Central memory CD8-positive, alpha-beta T cell (primary cell): ENCODE measurements at regions not wholly inside any gene's neighbourhood (a gene's known extent, or its start where the extent isn't known, plus 50 kb on each side); places are given as distances from the start of the nearest gene placed in this dataset.

Experiments used
- ATAC-seq: fragments of 150-1000 bp; cut with Tn5 transposase; replicated peaks from 2 replicates; pipeline ENCODE4 v1.10.0; 2022; ENCODE audit warnings: mild to moderate bottlenecking, moderate FRiP score, moderate number of reproducible peaks; ENCODE audit not compliant: poor library complexity, severe bottlenecking; ENCODE audit errors: extremely low read depth
- DNase-seq, 2 donors: peaks; one replicate each; pipeline ENCODE4 v3.0.0; 2021; ENCODE audit warnings: low spot score in 2 of 2
- H3K27ac Mint-ChIP-seq: one replicate; pipeline ENCODE4 v1.8.0; 2022; ENCODE audit warnings: low read depth, mild to moderate bottlenecking, moderate library complexity, mixed read lengths
- H3K27me3 Mint-ChIP-seq: one replicate; pipeline ENCODE4 v1.8.0; 2022; ENCODE audit warnings: mixed read lengths
- H3K36me3 Mint-ChIP-seq: one replicate; pipeline ENCODE4 v1.8.0; 2022; ENCODE audit warnings: mild to moderate bottlenecking, moderate library complexity, mixed read lengths; ENCODE audit not compliant: insufficient read depth
- H3K4me1 Mint-ChIP-seq: one replicate; pipeline ENCODE4 v1.8.0; 2022; ENCODE audit warnings: mixed read lengths
- H3K4me3 Mint-ChIP-seq: one replicate; pipeline ENCODE4 v1.8.0; 2022; ENCODE audit warnings: mild to moderate bottlenecking, moderate library complexity, mixed read lengths
- H3K9me3 Mint-ChIP-seq: one replicate; pipeline ENCODE4 v1.8.0; 2022; ENCODE audit warnings: mixed read lengths

DNA sequence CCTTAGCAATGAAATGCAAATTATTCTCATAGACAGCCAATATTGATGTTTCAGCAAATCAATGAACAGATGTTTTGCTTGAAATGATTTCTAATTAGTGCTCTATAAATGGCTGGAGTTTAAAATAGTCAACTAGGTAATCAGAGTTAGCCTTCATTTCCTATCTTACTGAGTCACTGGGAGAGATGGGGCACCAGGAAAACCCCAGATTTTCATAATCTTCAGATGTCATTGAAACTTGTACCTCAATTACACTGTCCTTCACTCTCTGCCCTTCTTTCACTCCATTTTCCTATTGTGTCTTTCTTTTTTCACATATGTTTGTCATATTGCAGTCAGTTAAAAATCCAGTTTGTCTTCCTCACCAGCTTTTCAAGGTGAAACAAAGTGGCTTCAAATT lies 92.7 kb downstream of the C12orf75 start:
- ATAC-seq (no peak), DNase-seq (no peak)
- Mint-ChIP-seq H3K36me3 (no peaks in the 10 kb centered on the region), H3K4me3 (no peak overlapping the region), H3K27ac (no peak overlapping the region), H3K4me1 (no peaks in the 10 kb centered on the region), H3K9me3 (no peaks in the 10 kb centered on the region), H3K27me3 (no peaks in the 10 kb centered on the region)

- H3K9me3 Mint-ChIP-seq: no peaks in the 10 kb centered on the region
- H3K4me3 Mint-ChIP-seq: no peak overlapping the region
- no peaks in the 10 kb centered on the region for H3K4me1 Mint-ChIP-seq
- H3K27ac Mint-ChIP-seq: no peak overlapping the region
- DNase-seq: no peak
- no peak for ATAC-seq
- H3K27me3 Mint-ChIP-seq: no peaks in the 10 kb centered on the region
- H3K36me3 Mint-ChIP-seq: no peaks in the 10 kb centered on the region
Measured at GRCh38 chr12:105423921-105424320, 93.4 kb downstream of the C12orf75 start.

DNA sequence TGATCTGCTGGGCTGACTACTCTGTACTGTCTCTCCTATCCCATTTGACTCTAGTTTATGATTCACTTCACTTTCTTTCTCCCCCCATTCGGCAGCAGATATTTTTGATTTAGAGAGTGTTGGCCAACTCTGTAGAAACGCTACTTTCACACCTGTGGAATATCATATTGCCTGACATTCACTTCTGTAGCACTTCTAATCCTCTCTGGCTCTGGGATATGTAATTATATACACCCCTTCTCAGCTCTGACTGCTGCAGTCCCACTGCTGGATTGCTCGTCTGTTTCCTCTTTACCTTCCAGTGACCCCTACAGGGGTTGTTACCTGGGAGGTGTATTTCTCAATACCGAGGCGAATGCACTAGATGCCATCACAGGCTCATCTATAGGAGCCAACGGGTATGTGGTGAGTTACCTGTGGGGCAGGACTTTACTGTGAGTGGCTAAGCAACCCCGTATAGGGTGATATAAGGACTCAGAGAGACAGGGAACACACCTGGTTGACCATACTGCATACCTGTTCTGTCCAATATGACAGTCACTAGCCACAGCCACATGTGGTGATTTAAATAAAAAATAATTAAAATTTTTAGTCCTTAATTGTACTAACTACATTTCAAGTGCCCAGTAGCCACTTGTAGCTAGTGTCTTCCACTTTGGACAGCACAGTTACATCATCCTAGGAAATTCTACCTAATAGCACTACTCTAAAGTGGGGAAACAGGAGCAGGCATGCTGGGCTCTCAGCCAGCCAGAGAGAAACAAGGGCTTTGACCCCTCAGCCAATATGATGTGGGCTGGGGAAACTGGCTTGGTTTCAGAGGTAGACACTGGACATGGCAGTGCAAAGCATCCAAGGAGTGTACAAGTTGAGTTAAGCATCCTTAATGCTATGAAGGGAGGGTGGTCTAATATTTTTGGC lies 95.0 kb downstream of the C12orf75 start:
- DNase-seq (no peak), ATAC-seq (no peak)
- no peak overlapping the region for H3K4me3 Mint-ChIP-seq
- no peaks in the 10 kb centered on the region for H3K36me3 Mint-ChIP-seq
- no peaks in the 10 kb centered on the region for H3K9me3 Mint-ChIP-seq
- no peak overlapping the region for H3K27ac Mint-ChIP-seq
- no peaks in the 10 kb centered on the region for H3K4me1 Mint-ChIP-seq
- no peaks in the 10 kb centered on the region for H3K27me3 Mint-ChIP-seq

DNA sequence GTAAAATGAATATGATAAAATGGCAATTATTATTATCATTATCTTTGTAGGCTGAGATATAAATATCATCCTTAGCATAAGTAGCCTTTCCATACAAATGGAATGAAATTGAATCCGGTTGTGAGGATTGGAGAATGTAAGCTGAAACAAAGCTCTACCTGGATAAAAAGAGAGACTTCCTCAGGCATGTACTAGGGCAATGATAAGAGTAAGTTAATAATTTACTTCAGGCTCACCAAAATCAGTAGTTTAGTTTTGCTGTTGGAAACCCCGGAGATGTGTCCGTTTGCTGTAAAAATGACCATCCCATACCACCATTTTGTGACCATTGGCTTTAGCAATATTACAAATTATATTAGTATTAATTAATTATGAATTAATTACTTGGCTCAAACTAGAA lies 96.3 kb downstream of the C12orf75 start:
- ATAC-seq (no peak), DNase-seq (no peak)
- no peak overlapping the region for H3K4me3 Mint-ChIP-seq
- H3K36me3 Mint-ChIP-seq: no peaks in the 10 kb centered on the region
- H3K9me3 Mint-ChIP-seq: no peaks in the 10 kb centered on the region
- no peaks in the 10 kb centered on the region for H3K27me3 Mint-ChIP-seq
- no peak overlapping the region for H3K27ac Mint-ChIP-seq
- no peaks in the 10 kb centered on the region for H3K4me1 Mint-ChIP-seq

DNA sequence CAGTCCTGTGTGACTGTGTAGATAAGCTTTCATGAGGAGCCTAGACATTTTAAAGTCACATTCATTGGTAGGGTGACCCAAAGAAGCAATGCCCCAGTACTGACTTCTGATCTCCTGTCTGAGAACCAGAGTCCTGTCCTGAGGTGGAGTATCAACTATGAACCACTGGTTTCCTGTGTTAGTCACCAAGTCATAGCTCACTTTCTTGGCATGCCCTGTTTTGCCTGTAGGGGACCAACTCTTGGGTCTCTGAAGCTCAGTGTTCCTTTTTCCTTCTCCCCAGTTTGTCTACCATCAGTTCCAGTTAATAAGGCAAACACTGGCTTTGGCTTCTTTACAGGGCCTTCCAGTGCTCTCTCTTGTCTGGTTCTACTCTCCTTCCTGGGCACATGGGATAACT lies 97.4 kb downstream of the C12orf75 start:
- no peak overlapping the region for H3K27ac Mint-ChIP-seq
- H3K4me3 Mint-ChIP-seq: no peak overlapping the region
- ATAC-seq: no peak
- no peaks in the 10 kb centered on the region for H3K36me3 Mint-ChIP-seq
- no peak for DNase-seq
- no peaks in the 10 kb centered on the region for H3K27me3 Mint-ChIP-seq
- H3K4me1 Mint-ChIP-seq: no peaks in the 10 kb centered on the region
- H3K9me3 Mint-ChIP-seq: no peaks in the 10 kb centered on the region

DNA sequence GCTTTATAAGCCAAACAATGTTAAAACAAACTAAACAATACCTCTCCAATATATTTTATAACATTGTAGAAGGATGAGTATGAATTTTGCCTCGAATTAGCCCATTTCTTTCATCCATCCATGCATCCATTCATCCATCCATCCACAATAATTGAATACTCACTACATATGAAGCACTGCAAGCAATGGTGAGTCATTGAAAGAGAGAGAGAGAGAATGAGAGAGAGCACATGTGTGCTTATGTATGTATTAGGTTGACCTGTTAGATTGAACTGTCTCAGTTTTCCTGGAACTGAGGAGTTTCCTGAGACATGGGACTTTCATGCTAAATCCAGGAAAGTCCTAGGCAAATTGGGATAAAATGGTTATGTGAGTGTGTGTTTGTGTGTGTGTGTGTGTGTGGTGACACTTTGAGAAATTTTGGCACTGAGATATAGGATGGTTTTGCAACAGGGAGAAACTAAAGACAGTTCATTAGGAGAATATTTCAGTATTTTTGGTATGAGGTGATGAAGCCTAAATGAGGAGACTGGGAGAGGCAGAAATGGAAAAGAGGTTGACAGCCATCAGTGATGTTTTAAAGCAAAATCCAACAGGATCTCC lies 98.4 kb downstream of the C12orf75 start:
- no peaks in the 10 kb centered on the region for H3K9me3 Mint-ChIP-seq
- DNase-seq (no peak), ATAC-seq (no peak)
- no peak overlapping the region for H3K27ac Mint-ChIP-seq
- no peaks in the 10 kb centered on the region for H3K27me3 Mint-ChIP-seq
- H3K4me1 Mint-ChIP-seq: no peaks in the 10 kb centered on the region
- no peaks in the 10 kb centered on the region for H3K36me3 Mint-ChIP-seq
- H3K4me3 Mint-ChIP-seq: no peak overlapping the region

GRCh38 chr12:105429511-105429910 lies 99.0 kb downstream of the C12orf75 start:
- H3K36me3 Mint-ChIP-seq: no peaks in the 10 kb centered on the region
- no peak overlapping the region for H3K27ac Mint-ChIP-seq
- H3K9me3 Mint-ChIP-seq: no peaks in the 10 kb centered on the region

GRCh38 chr12:105431537-105432100 lies 101.1 kb downstream of the C12orf75 start:
- Mint-ChIP-seq H3K4me1 (no peaks in the 10 kb centered on the region), H3K27ac (no peak overlapping the region), H3K27me3 (peaks cover 18% of the 10 kb centered on the region), H3K4me3 (no peak overlapping the region), H3K9me3 (no peaks in the 10 kb centered on the region), H3K36me3 (no peaks in the 10 kb centered on the region)
- DNase-seq: no peak
- ATAC-seq: no peak

More at GRCh38 chr12:105429511-105429910, 99.0 kb downstream of the C12orf75 start:
- DNase-seq: no peak
- Mint-ChIP-seq H3K4me3 (no peak overlapping the region), H3K27me3 (no peaks in the 10 kb centered on the region), H3K4me1 (no peaks in the 10 kb centered on the region)
- no peak for ATAC-seq

DNA sequence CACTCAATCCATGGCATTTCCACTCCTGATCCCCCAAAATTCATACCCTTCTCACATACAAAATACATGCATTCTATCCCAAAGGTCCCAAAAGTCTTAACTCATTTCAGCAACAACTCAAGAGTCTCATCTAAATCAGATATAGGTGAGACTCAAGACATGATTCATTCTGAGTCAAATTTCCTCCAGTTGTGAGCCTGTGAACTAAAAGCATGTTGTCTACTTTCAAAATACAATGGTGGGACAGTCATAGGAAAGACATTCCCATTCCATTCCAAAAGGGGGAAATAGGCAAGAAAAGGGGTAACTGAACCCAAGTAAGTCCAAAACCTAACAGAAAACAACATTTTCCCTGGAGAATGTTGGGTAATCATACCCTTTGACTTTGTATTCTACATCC lies 103.3 kb downstream of the C12orf75 start:
- DNase-seq: no peak
- H3K27me3 Mint-ChIP-seq: peaks cover 23% of the 10 kb centered on the region
- ATAC-seq: no peak
- H3K9me3 Mint-ChIP-seq: no peaks in the 10 kb centered on the region
- no peak overlapping the region for H3K4me3 Mint-ChIP-seq
- no peaks in the 10 kb centered on the region for H3K36me3 Mint-ChIP-seq
- H3K27ac Mint-ChIP-seq: no peak overlapping the region
- no peaks in the 10 kb centered on the region for H3K4me1 Mint-ChIP-seq

GRCh38 chr12:105436636-105437035 lies 106.1 kb downstream of the C12orf75 start:
- peaks cover 1% of the 10 kb centered on the region for H3K36me3 Mint-ChIP-seq
- H3K4me1 Mint-ChIP-seq: no peaks in the 10 kb centered on the region
- H3K4me3 Mint-ChIP-seq: no peak overlapping the region
- H3K27me3 Mint-ChIP-seq: peaks cover 36% of the 10 kb centered on the region
- ATAC-seq (no peak), DNase-seq (no peak)
- H3K9me3 Mint-ChIP-seq: peaks cover 6% of the 10 kb centered on the region
- no peak overlapping the region for H3K27ac Mint-ChIP-seq

- peaks cover 47% of the 10 kb centered on the region for H3K27me3 Mint-ChIP-seq
- no peaks in the 10 kb centered on the region for H3K4me1 Mint-ChIP-seq
- no peak for ATAC-seq
- H3K4me3 Mint-ChIP-seq: no peak overlapping the region
- no peak for DNase-seq
- H3K9me3 Mint-ChIP-seq: peaks cover 6% of the 10 kb centered on the region
- H3K36me3 Mint-ChIP-seq: peaks cover 2% of the 10 kb centered on the region
- H3K27ac Mint-ChIP-seq: no peak overlapping the region
Measured at GRCh38 chr12:105440037-105440664, 109.7 kb downstream of the C12orf75 start.

DNA sequence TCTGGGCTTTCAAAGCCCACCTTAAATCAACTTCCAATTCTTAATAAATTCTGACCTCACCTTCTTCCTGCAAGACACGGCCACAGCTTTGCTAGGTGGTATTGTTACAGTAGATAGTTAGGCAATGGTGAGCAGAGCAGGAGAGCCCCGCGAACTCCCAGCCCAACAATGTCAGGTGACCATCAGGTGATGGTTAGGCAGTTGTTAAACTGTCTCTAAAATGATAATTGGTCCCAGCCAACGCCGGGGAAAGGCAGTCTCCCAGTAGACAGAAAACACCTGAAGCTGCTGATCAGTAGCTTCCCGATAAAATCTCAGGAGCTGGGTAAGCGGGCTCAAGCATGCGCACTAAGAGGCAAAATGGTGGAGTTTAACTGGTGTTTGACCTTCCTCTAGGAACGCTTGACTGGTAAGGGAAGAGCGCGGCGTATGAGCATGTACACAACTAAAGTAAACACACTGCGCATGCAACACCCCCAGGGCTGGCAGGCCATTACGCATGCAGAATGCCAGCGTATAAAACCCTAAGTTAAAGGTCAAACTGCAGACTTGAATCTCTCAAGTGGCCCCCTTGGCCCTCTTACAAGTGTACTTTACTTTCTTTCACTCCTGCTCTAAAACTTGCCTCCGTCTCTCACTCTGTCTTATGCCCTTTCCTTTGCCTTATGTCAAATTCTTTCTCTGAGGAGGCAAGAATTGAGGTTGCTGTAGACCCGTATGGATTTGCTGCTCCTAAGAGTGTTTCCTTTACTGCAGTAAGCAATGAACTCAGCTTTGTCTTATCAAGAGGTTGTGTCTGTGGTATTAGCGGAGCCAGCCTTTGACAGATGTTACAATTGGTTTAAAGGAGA lies 113.5 kb downstream of the C12orf75 start:
- Mint-ChIP-seq H3K27me3 (peaks cover 28% of the 10 kb centered on the region), H3K27ac (no peak overlapping the region), H3K4me3 (no peak overlapping the region)

More for the DNA sequence above, 113.5 kb downstream of the C12orf75 start:
- Mint-ChIP-seq H3K36me3 (peaks cover 2% of the 10 kb centered on the region), H3K9me3 (peaks cover 6% of the 10 kb centered on the region), H3K4me1 (no peaks in the 10 kb centered on the region)
- ATAC-seq: no peak
- DNase-seq: no peak
